GM12874 (cell line): ENCODE measurements at regions not wholly inside any gene's neighbourhood (a gene's known extent, or its start where the extent isn't known, plus 50 kb on each side); places are given as distances from the start of the nearest gene placed in this dataset.

Experiments used
- CTCF ChIP-seq: IDR thresholded peaks from 2 replicates; pipeline ENCODE4 v1.5.1; 2011; ENCODE audit warnings: low read depth, mild to moderate bottlenecking, control low read depth, low read length, moderate library complexity; ENCODE audit not compliant: insufficient read depth

DNA sequence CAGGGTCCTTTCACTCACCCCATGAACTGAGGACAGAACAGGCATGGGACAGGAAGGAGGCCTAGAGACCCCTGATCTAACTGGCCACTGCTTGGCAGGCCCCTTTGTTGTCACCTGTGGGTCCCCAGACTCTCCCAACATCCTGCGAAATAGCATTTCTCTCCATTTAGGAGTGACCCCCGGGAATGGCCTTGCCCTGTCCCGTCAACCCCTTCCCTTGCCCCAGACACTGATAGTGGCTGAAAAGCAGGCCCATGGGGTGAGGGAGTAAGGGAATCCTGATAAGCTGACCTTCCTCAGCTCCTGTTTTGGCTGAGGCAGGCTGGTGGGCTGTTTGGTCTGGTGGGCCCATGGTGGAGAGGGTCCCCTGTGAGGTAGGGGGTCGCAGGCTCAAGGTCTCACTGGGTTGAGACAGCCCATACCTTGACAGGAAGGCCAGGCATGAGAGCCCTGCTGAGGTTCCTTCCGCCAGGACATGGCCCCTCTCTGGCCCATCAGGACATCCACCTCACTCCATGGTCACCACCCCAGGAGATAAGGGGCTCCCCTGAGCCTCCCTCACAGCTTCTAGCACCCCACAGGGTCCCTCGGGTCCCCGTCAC, 139.3 kb downstream of the MRPL14 start:
- TF ChIP-seq CTCF = no peak

GRCh38 chr6:43986177-43986825, 141.0 kb downstream of the MRPL14 start:
- no peak for TF ChIP-seq CTCF

DNA sequence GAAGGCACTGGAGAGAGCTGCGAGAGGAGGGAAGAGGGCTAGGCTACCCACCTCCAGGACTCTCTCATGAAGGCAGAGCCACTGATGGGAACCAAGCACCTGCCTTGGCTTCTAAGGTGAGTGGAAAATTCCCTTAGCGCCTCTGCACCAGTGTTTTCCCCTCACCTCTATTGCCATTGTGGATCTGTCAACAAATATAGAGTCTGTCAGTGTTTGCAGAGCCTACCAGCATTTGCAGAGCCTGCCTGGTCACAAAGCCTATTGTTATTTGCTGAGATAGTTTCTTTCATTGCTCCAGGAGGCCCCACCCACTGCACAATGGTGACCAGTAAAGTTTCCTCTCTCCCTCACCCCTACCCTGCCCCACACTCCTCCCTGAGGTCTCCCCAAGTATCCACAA, 141.9 kb downstream of the MRPL14 start:
- no peak for TF ChIP-seq CTCF

GRCh38 chr6:43984442-43985321, 142.6 kb downstream of the MRPL14 start:
- TF ChIP-seq CTCF = no peak

GRCh38 chr6:43983632-43984031, 143.6 kb downstream of the MRPL14 start:
- TF ChIP-seq CTCF = no peak

GRCh38 chr6:43983191-43983590, 144.1 kb downstream of the MRPL14 start:
- TF ChIP-seq CTCF = no peak

- TF ChIP-seq CTCF = no peak
Measured at GRCh38 chr6:43982084-43982625, 145.1 kb downstream of the MRPL14 start.
